ENCODE measurements at regions not wholly inside any gene's neighbourhood (a gene's known extent, or its start where the extent isn't known, plus 50 kb on each side); places are given as distances from the start of the nearest gene placed in this dataset.
"Not testable (repeated sequence)": the region's sequence is repeated elsewhere in the genome, so short reads cannot be mapped to it uniquely, and the experiment has no call there.

GRCh38 chr7:106347229-106347833 is 62.5 kb upstream of the NAMPT start:
- DNase-seq (ENCODE audit: low spot score in 2 of 2) (no peak), ATAC-seq (no peak)
- Mint-ChIP-seq H3K4me1 (peaks cover 52% of the 10 kb centered on the region), H3K9me3 (peaks cover 23% of the 10 kb centered on the region), H3K27ac (peak overlapping the region; percentile 98), H3K36me3 (peaks cover 15% of the 10 kb centered on the region), H3K4me3 (peak overlapping the region; percentile 61)

- H3K27ac Mint-ChIP-seq = peak overlapping the region; percentile 98
- H3K9me3 Mint-ChIP-seq = peaks cover 27% of the 10 kb centered on the region
- peak; percentile 85 for ATAC-seq
- peaks cover 15% of the 10 kb centered on the region for H3K36me3 Mint-ChIP-seq
- peaks cover 52% of the 10 kb centered on the region for H3K4me1 Mint-ChIP-seq
- peak overlapping the region; percentile 61 for H3K4me3 Mint-ChIP-seq
- peak; percentile 34 to 78 for DNase-seq (ENCODE audit: low spot score in 2 of 2)
Observed at GRCh38 chr7:106346678-106347217, 62.0 kb upstream of the NAMPT start.

- peaks cover 15% of the 10 kb centered on the region for H3K36me3 Mint-ChIP-seq
- H3K4me1 Mint-ChIP-seq = peaks cover 52% of the 10 kb centered on the region
- no peak for ATAC-seq
- H3K9me3 Mint-ChIP-seq = peaks cover 29% of the 10 kb centered on the region
- no peak for DNase-seq (ENCODE audit: low spot score in 2 of 2)
- peak overlapping the region; percentile 98 for H3K27ac Mint-ChIP-seq
- H3K4me3 Mint-ChIP-seq = peak overlapping the region; percentile 61
Observed at GRCh38 chr7:106346167-106346677, 61.4 kb upstream of the NAMPT start.

GRCh38 chr7:106345421-106346166 is 60.8 kb upstream of the NAMPT start:
- H3K4me1 Mint-ChIP-seq = peaks cover 53% of the 10 kb centered on the region
- H3K9me3 Mint-ChIP-seq = peaks cover 27% of the 10 kb centered on the region

GRCh38 chr7:106344861-106345260 is 60.1 kb upstream of the NAMPT start:
- DNase-seq (ENCODE audit: low spot score in 2 of 2) (no peak), ATAC-seq (no peak)
- Mint-ChIP-seq H3K4me1 (peaks cover 61% of the 10 kb centered on the region), H3K9me3 (peaks cover 33% of the 10 kb centered on the region), H3K36me3 (peaks cover 15% of the 10 kb centered on the region), H3K4me3 (peak overlapping the region; percentile 61), H3K27ac (peak overlapping the region; percentile 98)

More at GRCh38 chr7:106345421-106346166, 60.8 kb upstream of the NAMPT start:
- H3K27ac Mint-ChIP-seq = peak overlapping the region; percentile 98
- H3K36me3 Mint-ChIP-seq = peaks cover 15% of the 10 kb centered on the region
- peak; percentile 87 for ATAC-seq
- H3K4me3 Mint-ChIP-seq = peak overlapping the region; percentile 61
- DNase-seq (ENCODE audit: low spot score in 2 of 2) = peak; percentile 26 to 75

- Mint-ChIP-seq H3K4me3 (peak overlapping the region; percentile 61), H3K36me3 (peaks cover 15% of the 10 kb centered on the region), H3K9me3 (peaks cover 32% of the 10 kb centered on the region)
Observed at GRCh38 chr7:106344211-106344610, 59.4 kb upstream of the NAMPT start.

GRCh38 chr7:106342049-106342448 is 57.3 kb upstream of the NAMPT start:
- not testable (repeated sequence) for DNase-seq (ENCODE audit: low spot score in 2 of 2)
- peaks cover 29% of the 10 kb centered on the region for H3K9me3 Mint-ChIP-seq

More at GRCh38 chr7:106344211-106344610, 59.4 kb upstream of the NAMPT start:
- H3K27ac Mint-ChIP-seq = peak overlapping the region; percentile 98
- H3K4me1 Mint-ChIP-seq = peaks cover 65% of the 10 kb centered on the region
- ATAC-seq (no peak), DNase-seq (ENCODE audit: low spot score in 2 of 2) (no peak)

GRCh38 chr7:106340247-106340596 is 55.4 kb upstream of the NAMPT start:
- Mint-ChIP-seq H3K27ac (peak overlapping the region; percentile 75), H3K4me1 (peaks cover 36% of the 10 kb centered on the region), H3K9me3 (peaks cover 29% of the 10 kb centered on the region)
- DNase-seq (ENCODE audit: low spot score in 2 of 2); H3K4me3 Mint-ChIP-seq; ATAC-seq; H3K36me3 Mint-ChIP-seq: not testable (repeated sequence)

More at GRCh38 chr7:106342049-106342448, 57.3 kb upstream of the NAMPT start:
- Mint-ChIP-seq H3K4me1 (peaks cover 50% of the 10 kb centered on the region), H3K27ac (peak overlapping the region; percentile 44), H3K36me3 (peaks cover 15% of the 10 kb centered on the region)
- H3K4me3 Mint-ChIP-seq, ATAC-seq: not testable (repeated sequence)

GRCh38 chr7:106339513-106340246 is 54.9 kb upstream of the NAMPT start:
- H3K4me3 Mint-ChIP-seq = no peak overlapping the region
- H3K4me1 Mint-ChIP-seq = peaks cover 30% of the 10 kb centered on the region
- H3K9me3 Mint-ChIP-seq = peaks cover 26% of the 10 kb centered on the region
- peak; percentile 79 for ATAC-seq
- peak overlapping the region; percentile 75 for H3K27ac Mint-ChIP-seq
- H3K36me3 Mint-ChIP-seq = no peaks in the 10 kb centered on the region
- DNase-seq (ENCODE audit: low spot score in 2 of 2) = no peak

GRCh38 chr7:106337754-106338153 is 53.0 kb upstream of the NAMPT start:
- Mint-ChIP-seq H3K9me3 (peaks cover 17% of the 10 kb centered on the region), H3K4me1 (peaks cover 16% of the 10 kb centered on the region), H3K27ac (no peak overlapping the region), H3K4me3 (no peak overlapping the region), H3K36me3 (no peaks in the 10 kb centered on the region)
- no peak for ATAC-seq
- DNase-seq (ENCODE audit: low spot score in 2 of 2) = no peak

- no peaks in the 10 kb centered on the region for H3K36me3 Mint-ChIP-seq
- ATAC-seq (no peak), DNase-seq (ENCODE audit: low spot score in 2 of 2) (no peak)
- no peak overlapping the region for H3K4me3 Mint-ChIP-seq
- peaks cover 18% of the 10 kb centered on the region for H3K4me1 Mint-ChIP-seq
- H3K27ac Mint-ChIP-seq = no peak overlapping the region
- peaks cover 8% of the 10 kb centered on the region for H3K9me3 Mint-ChIP-seq
Observed at GRCh38 chr7:106335814-106336213, 51.0 kb upstream of the NAMPT start.
